ENCODE measurements at regions not wholly inside any gene's neighbourhood (a gene's known extent, or its start where the extent isn't known, plus 50 kb on each side); places are given as distances from the start of the nearest gene placed in this dataset.
"Not testable (repeated sequence)": the region's sequence is repeated elsewhere in the genome, so short reads cannot be mapped to it uniquely, and the experiment has no call there.

- DNase-seq (ENCODE audit: low read depth in 2 of 2), result not testable (repeated sequence)
Measured at GRCh38 chr1:161454865-161455707, 50.2 kb upstream of the FCGR2A start.

- DNase-seq (ENCODE audit: low read depth in 2 of 2), result not testable (repeated sequence)
Measured at GRCh38 chr1:161453950-161454864, 51.0 kb upstream of the FCGR2A start.

GRCh38 chr1:161451698-161452348 lies 53.4 kb upstream of the FCGR2A start:
- DNase-seq (ENCODE audit: low read depth in 2 of 2), result not testable (repeated sequence)

- not testable (repeated sequence) for DNase-seq (ENCODE audit: low read depth in 2 of 2)
Measured at GRCh38 chr1:161447760-161448332, 57.4 kb upstream of the FCGR2A start.

- DNase-seq (ENCODE audit: low read depth in 2 of 2), result not testable (repeated sequence)
Measured at GRCh38 chr1:161447040-161447759, 58.1 kb upstream of the FCGR2A start.

- not testable (repeated sequence) for DNase-seq (ENCODE audit: low read depth in 2 of 2)
Measured at GRCh38 chr1:161444725-161445124, 60.5 kb upstream of the FCGR2A start.

GRCh38 chr1:161444255-161444654 lies 61.0 kb upstream of the FCGR2A start:
- not testable (repeated sequence) for DNase-seq (ENCODE audit: low read depth in 2 of 2)

- peak; percentile 53 to 58 for DNase-seq (ENCODE audit: low read depth in 2 of 2)
Measured at GRCh38 chr1:161440312-161440894, 64.9 kb upstream of the FCGR2A start.

GRCh38 chr1:161439280-161440232 lies 65.7 kb upstream of the FCGR2A start:
- DNase-seq (ENCODE audit: low read depth in 2 of 2), result peak; percentile 8 to 27

- DNase-seq (ENCODE audit: low read depth in 2 of 2), result not testable (repeated sequence)
Measured at GRCh38 chr1:161433191-161433590, 65.5 kb upstream of the CFAP126 start.

GRCh38 chr1:161432091-161432490 lies 64.4 kb upstream of the CFAP126 start:
- DNase-seq (ENCODE audit: low read depth in 2 of 2), result no peak

- peak; percentile 36 to 58 for DNase-seq (ENCODE audit: low read depth in 2 of 2)
Measured at GRCh38 chr1:161427733-161428516, 60.2 kb upstream of the CFAP126 start.

GRCh38 chr1:161422914-161423313 lies 55.2 kb upstream of the CFAP126 start:
- not testable (repeated sequence) for DNase-seq (ENCODE audit: low read depth in 2 of 2)

- DNase-seq (ENCODE audit: low read depth in 2 of 2), result no peak
Measured at GRCh38 chr1:161421456-161421855, 53.8 kb upstream of the CFAP126 start.

- DNase-seq (ENCODE audit: low read depth in 2 of 2), result no peak
Measured at GRCh38 chr1:161420763-161421455, 53.2 kb upstream of the CFAP126 start.

- not testable (repeated sequence) for DNase-seq (ENCODE audit: low read depth in 2 of 2)
Measured at GRCh38 chr1:161417536-161417935, 49.9 kb upstream of the CFAP126 start.
